Left colon (tissue), 2 donors: ENCODE measurements at regions not wholly inside any gene's neighbourhood (a gene's known extent, or its start where the extent isn't known, plus 50 kb on each side); places are given as distances from the start of the nearest gene placed in this dataset.
"Not testable (repeated sequence)": the region's sequence is repeated elsewhere in the genome, so short reads cannot be mapped to it uniquely, and the experiment has no call there.

Experiments
- ATAC-seq: fragments of 200-7000 bp; cut with Tn5 transposase; one replicate; pipeline ENCODE4 v1.9.1; 2020; ENCODE audit warnings: mild to moderate bottlenecking, moderate library complexity
- DNase-seq, 2 donors: peaks; one replicate each; pipeline ENCODE4 v3.0.0-alpha.2; 2020
- intact Hi-C, 2 donors: fragments of 100-400 bp; cut with DNase I in 1 of 2; cut with micrococcal nuclease in 1 of 2; formaldehyde crosslinking; loops; one replicate each; pipeline versions ENCODE4 v1.11.2 to v1.14.0; 2022; cut with DNase I, micrococcal nuclease
- donor health status: DM: no; HTN: no; CAD: no.
- donor health status: DM: yes; HTN: yes; CAD: no.

DNA sequence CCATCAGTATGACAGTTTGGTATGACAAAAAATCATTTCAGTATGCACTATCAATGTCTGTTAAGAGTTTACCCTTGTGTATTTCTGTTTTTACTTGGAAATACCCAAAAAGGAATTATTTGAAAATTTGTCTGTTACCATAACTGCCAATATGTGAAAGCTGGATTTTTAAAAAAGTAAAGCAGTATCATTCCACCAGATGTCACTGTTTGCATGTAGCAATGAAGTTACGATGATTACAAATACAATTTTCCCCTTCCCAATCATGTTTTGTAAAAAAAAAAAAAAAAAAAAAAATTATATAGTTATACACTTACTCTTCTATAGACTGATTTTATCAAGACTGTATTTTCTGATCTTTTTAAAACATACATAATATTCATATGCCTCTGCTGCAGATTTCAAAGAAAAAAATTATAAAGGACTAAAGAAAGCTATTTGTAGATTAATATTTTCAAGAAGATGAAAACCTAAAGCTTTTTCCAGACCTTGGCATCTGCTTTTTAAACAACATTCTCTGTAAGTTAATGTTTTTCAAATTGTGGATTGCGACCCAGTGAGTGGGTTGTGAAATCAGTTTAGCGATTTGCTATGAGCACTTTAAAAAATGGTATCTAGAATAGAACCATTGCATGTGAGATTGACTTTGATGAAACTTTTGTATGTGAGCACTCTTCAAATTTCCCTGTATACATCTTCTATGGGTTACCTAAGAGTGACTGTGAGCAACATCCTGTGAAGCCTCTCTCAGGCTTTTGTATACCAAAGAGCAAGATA is 114.2 kb downstream of the TTC6 start:
- intact Hi-C loops, result loop anchor here in 1 of 2 donors (5.0 kb wide), 1 partner anchor 163 kb away; no protein-coding TSS in a partner anchor
- ATAC-seq (no peak), DNase-seq (no peak)

GRCh38 chr14:37711356-37711830 is 116.0 kb downstream of the TTC6 start:
- intact Hi-C loops, result no loop called here

GRCh38 chr14:37711831-37712475 is 116.5 kb downstream of the TTC6 start:
- DNase-seq (no peak), ATAC-seq (no peak)
- intact Hi-C loops, result no loop called here

More at GRCh38 chr14:37711356-37711830, 116.0 kb downstream of the TTC6 start:
- ATAC-seq (no peak), DNase-seq (no peak)

DNA sequence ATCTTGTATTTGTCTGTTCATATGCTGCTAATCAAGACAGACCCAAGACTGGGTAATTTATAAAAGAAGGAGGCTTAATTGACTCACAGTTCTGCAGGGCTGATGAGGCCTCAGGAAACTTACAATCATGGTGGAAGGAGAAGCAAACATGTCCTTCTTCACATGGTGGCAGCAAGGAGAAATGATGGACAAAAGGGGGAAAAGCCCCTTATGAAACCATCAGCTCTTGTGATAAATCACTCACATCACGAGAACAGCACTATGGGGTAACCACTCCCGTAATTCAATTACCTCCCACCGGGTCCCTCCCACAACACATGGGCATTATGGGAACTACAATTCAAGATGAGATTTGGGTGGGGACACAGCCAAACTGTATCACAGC is 117.0 kb downstream of the TTC6 start:
- intact Hi-C loops, ATAC-seq, DNase-seq: not testable (repeated sequence)

DNA sequence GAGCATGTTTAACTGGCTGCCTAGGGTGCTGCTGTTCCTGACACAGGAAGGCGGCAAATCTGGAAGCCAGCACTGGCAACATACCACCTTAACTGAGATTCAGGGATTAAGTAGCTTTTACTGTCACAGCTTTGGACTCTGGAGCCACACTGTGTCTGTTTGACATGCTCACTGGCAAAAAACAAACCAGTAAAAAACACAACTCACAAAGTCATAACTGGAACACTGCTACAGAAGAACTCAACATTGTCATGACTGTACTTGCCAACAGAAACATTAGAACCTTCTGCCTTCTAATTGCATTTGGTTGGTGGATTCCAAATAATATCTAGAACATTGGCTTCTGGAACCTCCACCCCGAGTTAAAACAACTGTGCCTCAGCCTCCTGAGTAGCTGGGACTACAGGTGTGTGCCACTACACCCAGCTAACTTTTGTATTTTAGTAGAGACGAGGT is 117.6 kb downstream of the TTC6 start:
- DNase-seq (no peak), ATAC-seq (no peak)
- intact Hi-C loops, result no loop called here

- no peak for ATAC-seq
- intact Hi-C loops, result no loop called here
These were observed 124.7 kb downstream of the TTC6 start for GRCh38 chr14:37720131-37720530.

GRCh38 chr14:37721976-37722659 is 126.7 kb downstream of the TTC6 start:
- no peak for ATAC-seq
- no peak for DNase-seq

More at GRCh38 chr14:37720131-37720530, 124.7 kb downstream of the TTC6 start:
- DNase-seq, result no peak

GRCh38 chr14:37723515-37723914 is 128.1 kb downstream of the TTC6 start:
- ATAC-seq (no peak), DNase-seq (no peak)
- intact Hi-C loops, result no loop called here

More at GRCh38 chr14:37721976-37722659, 126.7 kb downstream of the TTC6 start:
- intact Hi-C loops, result no loop called here

- DNase-seq, result no peak
- no peak for ATAC-seq
- intact Hi-C loops, result no loop called here
These were observed 131.3 kb downstream of the TTC6 start for GRCh38 chr14:37726708-37727107.

DNA sequence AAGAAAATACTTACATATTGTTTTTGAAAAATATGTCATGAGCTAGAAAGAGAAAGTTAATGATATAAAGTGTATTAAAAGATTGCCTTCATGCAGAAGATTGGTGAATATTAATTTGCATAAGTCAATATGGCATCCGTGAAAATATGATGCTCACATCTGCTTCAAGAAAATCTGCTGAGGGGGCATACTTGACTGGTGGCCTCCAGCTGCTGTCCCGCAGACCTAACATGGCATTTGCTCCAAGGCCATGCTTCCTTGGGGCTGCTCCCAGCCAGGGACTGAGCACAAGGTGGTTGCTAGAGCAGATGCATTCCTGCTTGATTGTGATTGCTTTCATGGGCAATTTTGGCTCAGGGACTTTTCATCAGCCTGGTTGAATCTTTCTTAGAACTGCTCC is 133.8 kb downstream of the TTC6 start:
- no peak for ATAC-seq
- intact Hi-C loops, result no loop called here

GRCh38 chr14:37731094-37731493 is 135.7 kb downstream of the TTC6 start:
- DNase-seq, result no peak
- intact Hi-C loops, result no loop called here

More for the DNA sequence above, 133.8 kb downstream of the TTC6 start:
- DNase-seq, result no peak

DNA sequence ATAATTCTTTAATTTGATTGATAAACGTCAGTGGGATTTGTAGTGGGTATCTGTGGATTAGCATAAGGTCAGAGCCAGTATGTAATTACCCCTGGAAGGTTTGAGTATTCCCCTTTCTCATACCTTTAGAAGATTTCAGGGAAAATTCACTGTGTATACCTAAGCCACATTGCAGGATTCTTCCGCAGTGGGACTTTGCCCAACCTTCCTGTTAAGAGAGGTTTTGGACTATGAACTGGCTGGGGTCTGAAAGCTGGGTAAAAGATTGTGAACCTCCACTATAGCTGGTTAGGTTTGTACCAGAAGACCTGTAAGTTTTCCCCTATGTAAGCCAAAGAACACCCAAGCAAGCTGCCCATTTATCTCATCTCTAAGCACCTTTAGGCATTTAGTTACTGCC is 150.2 kb downstream of the TTC6 start:
- ATAC-seq (no peak), DNase-seq (no peak)
- intact Hi-C loops, result no loop called here

More at GRCh38 chr14:37731094-37731493, 135.7 kb downstream of the TTC6 start:
- no peak for ATAC-seq

DNA sequence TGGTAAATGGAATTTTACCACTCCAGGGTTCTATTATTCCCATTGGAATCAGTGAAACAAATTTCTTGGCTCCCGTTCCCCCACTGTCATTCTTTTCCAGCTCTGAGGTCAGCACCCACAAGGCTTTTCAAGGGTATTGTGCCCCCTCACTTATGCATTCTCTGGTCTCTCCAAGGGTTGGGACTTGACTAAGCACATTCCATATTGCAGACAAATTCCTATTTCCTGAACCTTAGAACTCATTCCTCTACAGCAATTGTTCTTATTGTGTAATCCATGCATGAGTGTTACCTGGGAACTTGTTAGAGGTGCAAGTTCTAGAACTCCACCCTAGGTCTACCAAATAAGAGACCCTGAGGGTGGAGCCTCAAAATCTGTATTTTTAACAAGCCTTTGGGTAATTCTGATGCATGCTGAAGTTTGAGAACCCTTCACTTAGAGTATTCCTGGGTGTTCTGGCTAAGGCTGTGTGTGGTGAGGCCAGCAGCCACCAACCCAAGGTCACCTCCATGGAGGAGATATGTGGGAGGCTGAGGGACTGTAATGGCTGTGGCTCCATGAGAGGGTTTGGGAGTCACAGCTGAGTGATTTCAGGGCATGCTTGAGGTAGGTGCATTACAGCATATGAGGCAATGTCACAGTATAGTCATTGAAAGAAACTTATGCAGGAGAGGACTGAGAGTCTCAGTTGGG is 150.9 kb downstream of the TTC6 start:
- DNase-seq, result no peak
- intact Hi-C loops, result no loop called here
- ATAC-seq, result no peak

DNA sequence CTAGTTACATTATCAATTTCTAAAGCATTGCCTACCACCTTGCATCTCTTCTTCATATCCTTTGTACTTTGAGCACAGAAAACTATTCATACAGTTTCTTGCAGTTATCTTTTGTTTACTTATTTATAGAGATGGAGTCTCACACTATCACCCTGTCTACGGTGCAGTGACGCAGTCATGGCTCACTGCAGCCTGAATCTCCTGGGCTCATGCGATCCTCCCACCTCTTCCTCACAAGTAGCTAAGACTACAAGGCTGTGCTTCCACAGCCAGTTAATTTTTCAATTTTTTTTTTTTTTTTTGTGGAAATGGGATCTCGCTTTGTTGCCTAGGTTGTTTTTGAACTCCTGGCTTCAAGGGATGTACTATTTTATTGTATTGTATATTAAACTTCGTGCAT is 158.0 kb downstream of the TTC6 start:
- DNase-seq, result no peak
- intact Hi-C loops, result no loop called here
- no peak for ATAC-seq

GRCh38 chr14:37760275-37760674 is 164.8 kb downstream of the TTC6 start:
- ATAC-seq, intact Hi-C loops, DNase-seq: not testable (repeated sequence)

DNA sequence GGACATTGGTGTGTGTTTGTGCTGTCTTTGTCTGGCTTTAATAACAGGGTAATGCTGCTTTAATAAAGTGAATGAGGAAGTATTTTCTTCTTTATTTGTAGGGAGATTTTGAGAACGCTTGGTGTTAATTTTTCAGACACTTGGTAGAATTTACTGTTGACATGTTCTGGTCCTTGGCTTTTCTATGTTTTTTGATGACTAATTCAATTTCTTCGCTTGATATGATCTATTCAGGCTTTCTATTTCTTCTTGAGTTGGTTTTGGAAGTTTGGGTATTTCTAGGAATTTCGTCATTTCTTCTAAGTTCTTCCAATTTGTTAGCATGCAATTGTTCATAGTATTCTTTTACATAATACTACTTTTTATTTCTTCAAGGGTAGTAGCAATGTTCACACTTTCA is 167.8 kb downstream of the TTC6 start:
- ATAC-seq (no peak), DNase-seq (no peak)
- intact Hi-C loops, result no loop called here

- DNase-seq, intact Hi-C loops, ATAC-seq: not testable (repeated sequence)
These were observed 176.9 kb downstream of the TTC6 start for GRCh38 chr14:37772283-37772682.

DNA sequence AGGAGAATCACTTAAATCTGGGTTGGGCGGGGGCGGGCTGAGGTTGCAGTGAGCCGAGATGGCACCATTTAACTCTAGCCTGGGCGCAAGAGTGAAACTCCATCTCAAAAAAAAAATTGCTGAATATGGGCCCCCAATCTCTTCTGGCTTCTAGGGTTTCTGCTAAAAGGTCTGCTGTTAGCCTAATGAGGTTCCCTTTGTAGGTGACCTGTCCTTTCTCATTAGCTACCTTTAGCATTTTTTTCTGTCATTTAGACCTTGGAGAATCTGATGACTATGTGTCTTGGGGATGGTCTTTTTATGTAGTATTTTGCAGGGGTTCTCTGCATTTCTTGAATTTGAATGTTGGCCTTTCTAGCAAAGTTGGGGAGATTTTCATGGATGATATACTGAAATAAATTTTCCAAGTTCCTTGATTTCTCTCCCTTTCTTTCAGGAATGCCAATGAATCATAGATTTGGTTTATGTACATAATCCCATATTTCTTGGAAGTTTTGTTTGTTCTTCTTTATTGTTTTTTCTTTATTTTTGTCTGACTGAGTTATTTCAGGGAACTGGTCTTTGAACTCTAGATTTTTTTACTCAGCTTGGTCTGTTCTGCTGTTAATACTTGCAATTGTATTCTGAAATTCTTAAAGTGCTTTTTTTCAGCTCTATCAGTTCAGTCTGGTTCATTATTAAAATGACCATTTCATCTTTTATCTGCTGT is 181.5 kb downstream of the TTC6 start:
- intact Hi-C loops, result no loop called here
- DNase-seq (no peak), ATAC-seq (no peak)
